ENCODE measurements at regions not wholly inside any gene's neighbourhood (a gene's known extent, or its start where the extent isn't known, plus 50 kb on each side); places are given as distances from the start of the nearest gene placed in this dataset.

DNA sequence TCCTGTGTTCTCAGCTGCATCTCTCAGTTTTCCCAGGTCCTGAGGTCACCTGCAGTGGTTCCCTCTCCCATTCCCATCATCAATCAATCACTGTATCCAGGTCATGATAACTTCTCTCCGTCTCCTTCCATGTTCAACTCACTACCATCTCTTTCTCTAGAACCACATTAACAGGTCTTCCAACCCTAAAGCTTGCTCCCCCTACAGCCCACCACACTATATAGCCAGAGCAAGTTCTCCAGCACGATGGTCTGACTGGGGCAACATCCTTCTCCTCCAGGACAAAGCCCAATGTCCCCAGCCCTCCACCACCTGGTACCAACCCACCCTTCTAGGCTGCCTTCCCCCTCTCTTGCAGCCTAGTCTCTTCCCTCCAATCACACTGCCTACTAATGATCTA, 241.6 kb downstream of the CDK5RAP2 start:
- Histone ChIP-seq H3K36me3 (no peaks in the 10 kb centered on the region), H3K4me1 (no peaks in the 10 kb centered on the region), H3K9me3 (no peaks in the 10 kb centered on the region), H3K27ac (no peak overlapping the region), H3K4me3 (no peak overlapping the region), H3K27me3 (replicated peaks in 1 of 7) (no peaks in the 10 kb centered on the region)
- intact Hi-C loops (cut with DNase I; ENCODE audit: low total_unique reads), result no loop called here
- no peak for DNase-seq
- 76 to 91% (median 82%) methylated on average over 2 of the region's 2 CpGs for WGBS, 5 donors
- TF ChIP-seq POLR2A (IDR thresholded peaks at IDR 0.05), result no peak
- TF ChIP-seq POLR2AphosphoS5 (IDR thresholded peaks at IDR 0.05), result no peak
- TF ChIP-seq, protein P1, sequence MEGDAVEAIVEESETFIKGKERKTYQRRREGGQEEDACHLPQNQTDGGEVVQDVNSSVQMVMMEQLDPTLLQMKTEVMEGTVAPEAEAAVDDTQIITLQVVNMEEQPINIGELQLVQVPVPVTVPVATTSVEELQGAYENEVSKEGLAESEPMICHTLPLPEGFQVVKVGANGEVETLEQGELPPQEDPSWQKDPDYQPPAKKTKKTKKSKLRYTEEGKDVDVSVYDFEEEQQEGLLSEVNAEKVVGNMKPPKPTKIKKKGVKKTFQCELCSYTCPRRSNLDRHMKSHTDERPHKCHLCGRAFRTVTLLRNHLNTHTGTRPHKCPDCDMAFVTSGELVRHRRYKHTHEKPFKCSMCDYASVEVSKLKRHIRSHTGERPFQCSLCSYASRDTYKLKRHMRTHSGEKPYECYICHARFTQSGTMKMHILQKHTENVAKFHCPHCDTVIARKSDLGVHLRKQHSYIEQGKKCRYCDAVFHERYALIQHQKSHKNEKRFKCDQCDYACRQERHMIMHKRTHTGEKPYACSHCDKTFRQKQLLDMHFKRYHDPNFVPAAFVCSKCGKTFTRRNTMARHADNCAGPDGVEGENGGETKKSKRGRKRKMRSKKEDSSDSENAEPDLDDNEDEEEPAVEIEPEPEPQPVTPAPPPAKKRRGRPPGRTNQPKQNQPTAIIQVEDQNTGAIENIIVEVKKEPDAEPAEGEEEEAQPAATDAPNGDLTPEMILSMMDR (IDR thresholded peaks at IDR 0.05 in 8 of 11, conservative IDR thresholded peaks at IDR 0.05 in 3 of 11), result no peak

DNA sequence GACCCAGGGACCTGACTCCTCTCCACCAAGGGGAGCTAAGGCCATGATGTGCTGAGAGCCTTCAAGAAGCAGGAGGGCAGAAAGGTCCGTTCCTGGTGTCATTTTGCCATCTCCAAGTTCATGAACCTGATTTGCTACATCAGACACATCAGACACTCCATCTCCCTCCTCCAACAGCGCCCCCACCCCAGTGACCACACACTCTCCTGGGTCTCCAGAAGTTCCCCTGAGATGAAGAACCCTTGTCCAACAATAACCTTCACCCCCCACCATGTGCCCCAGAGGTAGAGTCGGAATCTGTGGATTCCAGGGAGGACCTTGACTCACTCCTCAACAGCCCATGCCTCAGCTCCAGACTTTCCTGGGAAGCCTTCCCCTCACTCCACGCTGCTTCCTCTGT, 242.8 kb downstream of the CDK5RAP2 start:
- no peaks in the 10 kb centered on the region for H3K9me3 ChIP-seq
- no peak overlapping the region for H3K27ac ChIP-seq
- H3K36me3 ChIP-seq, result no peaks in the 10 kb centered on the region
- intact Hi-C loops (cut with DNase I; ENCODE audit: low total_unique reads), result no loop called here
- TF ChIP-seq POLR2A (IDR thresholded peaks at IDR 0.05) (no peak), POLR2AphosphoS5 (IDR thresholded peaks at IDR 0.05) (no peak)
- TF ChIP-seq, protein P1 (IDR thresholded peaks at IDR 0.05 in 8 of 11, conservative IDR thresholded peaks at IDR 0.05 in 3 of 11), result no peak
- H3K27me3 ChIP-seq (replicated peaks in 1 of 7), result peaks cover 0 to 8% (median 0%) of the 10 kb centered on the region in 7 donors
- H3K4me3 ChIP-seq, result no peak overlapping the region
- WGBS, 5 donors, result 74 to 86% (median 78%) methylated on average over 4 of the region's 4 CpGs
- DNase-seq, result no peak
- H3K4me1 ChIP-seq, result no peaks in the 10 kb centered on the region

DNA sequence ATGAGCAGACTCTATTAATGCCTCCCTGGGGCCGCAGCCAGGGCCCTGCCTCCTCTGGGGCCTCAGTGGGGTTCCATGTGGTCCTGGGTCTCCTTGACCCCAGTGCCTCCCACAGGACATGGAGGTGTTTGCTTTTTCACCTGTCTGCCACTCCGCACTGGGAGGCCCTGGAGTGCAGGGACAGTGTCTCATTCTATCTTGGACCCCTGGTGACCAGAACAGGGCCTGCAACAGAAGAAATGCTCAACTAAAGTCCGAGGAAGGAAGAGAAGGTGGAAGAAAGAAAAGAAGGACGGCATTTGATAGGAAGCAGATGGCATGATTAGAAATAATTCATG, 243.2 kb downstream of the CDK5RAP2 start:
- no peaks in the 10 kb centered on the region for H3K4me1 ChIP-seq
- no peaks in the 10 kb centered on the region for H3K9me3 ChIP-seq
- intact Hi-C loops (cut with DNase I; ENCODE audit: low total_unique reads), result no loop called here
- DNase-seq, result no peak
- no peak overlapping the region for H3K4me3 ChIP-seq
- no peaks in the 10 kb centered on the region for H3K36me3 ChIP-seq
- no peak for TF ChIP-seq POLR2A (IDR thresholded peaks at IDR 0.05)
- TF ChIP-seq, protein P1 (IDR thresholded peaks at IDR 0.05 in 8 of 11, conservative IDR thresholded peaks at IDR 0.05 in 3 of 11), result no peak
- no peak for TF ChIP-seq POLR2AphosphoS5 (IDR thresholded peaks at IDR 0.05)
- WGBS, 5 donors, result 76 to 90% (median 86%) methylated on average over 4 of the region's 4 CpGs
- H3K27ac ChIP-seq, result no peak overlapping the region
- peaks cover 0 to 8% (median 0%) of the 10 kb centered on the region in 7 donors for H3K27me3 ChIP-seq (replicated peaks in 1 of 7)

DNA sequence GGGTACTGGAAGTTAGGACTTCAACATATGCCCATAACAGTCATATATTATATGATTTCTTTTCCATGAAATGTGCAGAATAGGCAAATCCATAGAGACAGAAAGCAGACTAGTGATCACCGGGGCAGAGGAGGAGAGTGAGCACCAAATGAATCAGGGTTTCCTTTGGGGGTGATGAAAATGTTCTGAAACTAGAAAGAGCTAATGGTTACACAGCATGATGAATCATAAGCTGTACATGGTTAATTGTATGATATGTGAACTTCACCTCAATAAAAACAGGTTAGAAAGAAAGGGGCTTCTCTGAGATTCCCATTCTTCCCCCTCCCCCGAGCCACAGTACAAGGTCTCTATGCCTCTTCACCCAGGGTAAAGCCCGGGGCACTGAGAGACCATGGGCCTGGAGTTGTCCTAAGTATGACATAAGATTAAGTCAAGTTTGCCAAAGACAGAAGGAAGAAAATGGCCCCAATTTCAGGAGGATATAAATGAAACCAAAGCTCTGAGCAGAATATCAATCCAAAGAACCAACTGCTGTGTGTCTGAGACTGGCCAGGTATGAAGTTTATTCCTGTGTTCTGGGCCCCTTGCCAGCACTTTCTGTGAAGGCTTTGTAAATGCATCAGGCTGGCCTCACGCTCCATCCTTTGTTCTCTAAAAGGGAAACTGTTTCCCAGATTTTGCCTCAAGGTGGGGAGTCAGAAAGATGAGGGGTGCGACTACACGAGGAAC, 243.8 kb downstream of the CDK5RAP2 start:
- Histone ChIP-seq H3K4me3 (no peak overlapping the region), H3K9me3 (no peaks in the 10 kb centered on the region), H3K4me1 (no peaks in the 10 kb centered on the region), H3K27ac (no peak overlapping the region), H3K36me3 (no peaks in the 10 kb centered on the region), H3K27me3 (replicated peaks in 1 of 7) (peaks cover 0 to 8% (median 0%) of the 10 kb centered on the region in 7 donors)
- 77 to 93% (median 79%) methylated on average over 6 of the region's 6 CpGs for WGBS, 5 donors
- no peak for DNase-seq
- TF ChIP-seq, protein P1 (IDR thresholded peaks at IDR 0.05 in 8 of 11, conservative IDR thresholded peaks at IDR 0.05 in 3 of 11), result no peak
- no peak for TF ChIP-seq POLR2AphosphoS5 (IDR thresholded peaks at IDR 0.05)
- TF ChIP-seq POLR2A (IDR thresholded peaks at IDR 0.05), result no peak
- intact Hi-C loops (cut with DNase I; ENCODE audit: low total_unique reads), result no loop called here

All from spleen (tissue), 11 donors.